ENCODE measurements at regions not wholly inside any gene's neighbourhood (a gene's known extent, or its start where the extent isn't known, plus 50 kb on each side); places are given as distances from the start of the nearest gene placed in this dataset.

DNA sequence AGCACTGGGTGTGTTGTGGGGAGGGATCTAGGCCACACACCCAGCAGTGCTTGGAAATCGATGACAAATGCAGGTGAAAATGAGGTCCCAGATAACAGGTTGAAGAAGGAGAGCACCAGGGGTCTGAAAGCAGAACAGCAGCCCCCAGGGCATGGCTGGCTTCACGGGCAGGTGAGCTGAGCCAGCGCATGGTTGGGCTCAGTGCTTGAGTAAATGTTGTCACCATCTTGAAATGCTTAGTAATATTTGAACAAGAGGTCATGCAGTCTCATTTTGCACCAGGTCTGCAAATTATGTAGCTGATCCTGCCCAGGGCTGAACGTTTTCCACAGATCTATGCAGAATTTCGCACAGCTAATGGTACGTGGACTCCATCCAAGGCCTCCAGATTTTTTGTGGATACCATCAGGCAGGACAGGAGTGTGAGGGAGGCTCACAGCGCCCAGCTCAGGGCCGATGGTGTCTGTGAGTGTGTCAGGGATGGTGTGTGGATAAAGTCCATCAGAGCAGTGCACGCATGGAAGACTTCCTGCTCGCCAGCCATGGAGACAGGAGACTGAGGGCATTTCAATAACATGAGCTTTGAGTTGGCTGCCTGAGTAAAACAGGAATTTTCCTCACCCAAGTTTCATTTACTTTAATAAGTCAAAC lies 53.1 kb upstream of the SNX9 start:
- H3K27me3 ChIP-seq (ENCODE audit: insufficient read depth, low read length) = no peaks in the 10 kb centered on the region
- no peak for TF ChIP-seq CBX3 (IDR thresholded peaks at IDR 0.05; ENCODE audit: low read depth)
- no peak for TF ChIP-seq CTCF (IDR thresholded peaks at IDR 0.05 in 2 of 3, conservative IDR thresholded peaks at IDR 0.05 in 1 of 3; ENCODE audit: borderline replicate concordance in 1 of 3, insufficient read depth in 1 of 3, low read depth in 2 of 3, low read length in 2 of 3)
- TF ChIP-seq JUND (IDR thresholded peaks at IDR 0.05) = no peak
- no peak for TF ChIP-seq EGR1 (IDR thresholded peaks at IDR 0.05; ENCODE audit: low read depth)
- no peak for TF ChIP-seq FOSL1 (IDR thresholded peaks at IDR 0.05; ENCODE audit: low read depth)
- no peak for TF ChIP-seq POLR2A (IDR thresholded peaks at IDR 0.05; ENCODE audit: borderline replicate concordance, extremely low read depth, insufficient read depth, insufficient read length)
- TF ChIP-seq ZBTB33 (IDR thresholded peaks at IDR 0.05; ENCODE audit: extremely low read depth, insufficient replicate concordance, low read length) = no peak
- no peak for TF ChIP-seq TCF7L2 (IDR thresholded peaks at IDR 0.05; ENCODE audit: borderline replicate concordance, extremely low read depth, insufficient read depth, insufficient read length)
- intact Hi-C loops (cut with micrococcal nuclease) = no loop called here
- no peak overlapping the region for H3K9ac ChIP-seq (ENCODE audit: low read length)
- no peak overlapping the region for H3K27ac ChIP-seq (ENCODE audit: low read depth, low read length)
- H4K20me1 ChIP-seq (ENCODE audit: insufficient read depth) = no peaks in the 10 kb centered on the region
- no peaks in the 10 kb centered on the region for H3K36me3 ChIP-seq (ENCODE audit: control insufficient read depth in 1 of 2, insufficient read depth in 2 of 2, low read length in 2 of 2)
- H3K9me3 ChIP-seq (ENCODE audit: control insufficient read depth in 1 of 2, insufficient read depth in 1 of 2, low read depth in 1 of 2, low read length in 2 of 2) = no peaks in the 10 kb centered on the region
- BruUV-seq (replicated peaks) = no TSS peak
- ATAC-seq (no peak), DNase-seq (ENCODE audit: low read depth, low spot score) (no peak)
- CTCF ChIA-PET = no interaction called here
- H2AFZ ChIP-seq (ENCODE audit: low read depth, low read length, poor library complexity, severe bottlenecking) = no peak overlapping the region
- no peak overlapping the region for H3K4me3 ChIP-seq (replicated peaks in 1 of 2; ENCODE audit: low read depth in 1 of 2, low read length in 2 of 2)
- H3K4me2 ChIP-seq (ENCODE audit: low read length) = no peak overlapping the region
- H3K79me2 ChIP-seq (ENCODE audit: insufficient read depth, low read length) = no peaks in the 10 kb centered on the region
- POLR2A ChIA-PET = no interaction called here
- H3K9me2 ChIP-seq (ENCODE audit: insufficient read depth) = no peaks in the 10 kb centered on the region
- H3K4me1 ChIP-seq (ENCODE audit: control insufficient read depth in 1 of 2, insufficient read depth in 2 of 2, low read length in 2 of 2) = peaks cover 3 to 34% of the 10 kb centered on the region in 2 experiments
- RAD21 ChIA-PET (ENCODE audit: low non-redundant PET in 1 of 2, low total read pairs in 2 of 2, uncharacterized antibody in 2 of 2, unreplicated experiment in 2 of 2) = no interaction called here

Data from HCT116 (cell line).